Stimulated activated CD8-positive, alpha-beta memory T cell treated with anti-CD3 and anti-CD28 coated beads, Interleukin-4, amount 100 ng/mL, for 24 hours (primary cell): ENCODE measurements at regions not wholly inside any gene's neighbourhood (a gene's known extent, or its start where the extent isn't known, plus 50 kb on each side); places are given as distances from the start of the nearest gene placed in this dataset.
A peak's percentile ranks its signal among the peaks of the same experiment; 100 is the strongest.

Experiments used
- DNase-seq: peaks from one replicate; pipeline ENCODE4 v3.0.0-alpha.2; 2020; ENCODE audit warnings: low read depth

DNA sequence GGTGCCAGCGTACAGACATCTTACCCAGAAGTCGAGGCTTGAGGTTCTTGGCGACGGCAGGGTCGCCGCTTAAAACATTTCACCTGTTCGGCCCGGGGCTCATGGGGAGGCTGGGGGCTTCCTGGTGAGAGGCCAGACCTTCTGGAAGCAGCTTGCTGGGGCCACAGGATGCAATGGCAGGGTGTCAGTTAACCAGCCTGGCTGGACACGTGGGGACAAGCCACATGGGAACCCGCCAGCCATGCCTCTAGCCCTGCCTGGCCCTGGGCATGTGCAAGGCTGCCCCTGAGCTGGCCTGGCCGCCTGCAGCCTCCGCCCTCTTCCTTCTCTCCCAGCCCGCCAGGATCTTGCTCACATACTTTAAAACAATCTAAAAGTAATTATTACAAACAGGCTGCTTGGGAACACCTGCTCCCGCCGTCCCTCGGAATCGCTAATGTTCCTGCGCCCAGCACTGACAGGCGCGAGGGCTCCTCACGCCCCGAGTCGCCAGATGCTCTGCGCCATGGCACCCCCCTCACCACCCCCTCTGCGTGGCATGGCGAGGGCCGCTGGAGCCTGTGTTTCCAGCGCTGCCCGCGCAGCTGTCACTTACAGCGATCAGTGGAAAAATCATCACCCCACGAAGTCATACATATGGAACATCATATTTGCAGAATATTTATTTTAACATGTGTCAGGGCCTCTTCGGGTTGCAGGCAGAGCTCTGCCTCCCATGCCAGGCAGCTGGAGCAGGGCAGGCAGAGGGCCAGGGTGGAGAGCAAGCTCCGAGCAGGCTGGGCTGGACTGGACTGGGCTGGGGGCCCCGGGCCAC is 188.7 kb upstream of the GSE1 start:
- DNase-seq: no peak

DNA sequence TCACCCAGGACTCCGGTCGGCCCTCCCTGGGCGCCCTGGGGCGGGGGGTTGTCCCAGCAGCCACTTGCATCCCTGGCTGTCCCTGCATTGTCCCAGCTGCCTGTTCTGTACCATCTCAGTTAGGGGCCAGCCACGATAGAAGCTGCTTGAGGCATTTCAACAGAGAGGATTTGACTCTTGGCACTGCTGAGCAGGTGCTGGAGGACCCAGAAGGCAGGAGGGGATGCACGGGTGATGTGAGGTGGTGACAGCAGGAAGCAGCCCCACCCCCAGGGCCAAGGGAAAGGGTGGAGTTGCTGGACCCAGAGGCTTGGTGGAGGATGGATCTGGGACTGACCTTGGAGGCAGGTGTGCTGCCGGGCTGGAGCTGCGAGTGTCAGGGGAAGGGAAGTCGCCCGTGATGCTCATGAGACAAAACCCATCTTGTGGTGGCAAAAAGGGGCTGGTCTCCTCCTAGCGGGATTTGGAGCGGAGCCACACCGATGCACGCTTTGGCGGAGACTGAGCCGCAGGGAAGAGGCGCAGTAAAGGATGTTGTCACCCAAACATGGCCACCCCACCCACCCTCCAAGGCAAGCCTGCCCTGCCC is 188.0 kb upstream of the GSE1 start:
- DNase-seq: no peak

DNA sequence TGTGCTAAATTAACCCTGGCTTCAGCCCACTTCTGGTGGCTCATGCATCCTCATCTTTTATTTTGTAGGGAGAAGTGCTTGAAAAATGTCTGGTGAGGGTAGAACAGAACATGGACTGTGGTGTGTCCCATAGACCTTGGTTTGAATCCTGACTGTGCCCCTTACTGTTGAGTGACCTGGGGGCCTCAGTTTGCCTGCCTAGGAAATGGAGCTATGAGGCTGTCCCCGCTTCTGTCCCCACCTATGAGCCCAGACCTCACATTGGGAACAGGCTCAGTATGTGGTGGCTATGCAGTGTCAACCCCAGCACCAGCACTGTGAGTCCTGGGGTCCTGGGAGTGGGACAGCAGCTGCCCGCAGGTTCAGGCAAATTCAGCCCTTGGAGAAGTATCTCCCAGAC is 186.3 kb upstream of the GSE1 start:
- DNase-seq: no peak

DNA sequence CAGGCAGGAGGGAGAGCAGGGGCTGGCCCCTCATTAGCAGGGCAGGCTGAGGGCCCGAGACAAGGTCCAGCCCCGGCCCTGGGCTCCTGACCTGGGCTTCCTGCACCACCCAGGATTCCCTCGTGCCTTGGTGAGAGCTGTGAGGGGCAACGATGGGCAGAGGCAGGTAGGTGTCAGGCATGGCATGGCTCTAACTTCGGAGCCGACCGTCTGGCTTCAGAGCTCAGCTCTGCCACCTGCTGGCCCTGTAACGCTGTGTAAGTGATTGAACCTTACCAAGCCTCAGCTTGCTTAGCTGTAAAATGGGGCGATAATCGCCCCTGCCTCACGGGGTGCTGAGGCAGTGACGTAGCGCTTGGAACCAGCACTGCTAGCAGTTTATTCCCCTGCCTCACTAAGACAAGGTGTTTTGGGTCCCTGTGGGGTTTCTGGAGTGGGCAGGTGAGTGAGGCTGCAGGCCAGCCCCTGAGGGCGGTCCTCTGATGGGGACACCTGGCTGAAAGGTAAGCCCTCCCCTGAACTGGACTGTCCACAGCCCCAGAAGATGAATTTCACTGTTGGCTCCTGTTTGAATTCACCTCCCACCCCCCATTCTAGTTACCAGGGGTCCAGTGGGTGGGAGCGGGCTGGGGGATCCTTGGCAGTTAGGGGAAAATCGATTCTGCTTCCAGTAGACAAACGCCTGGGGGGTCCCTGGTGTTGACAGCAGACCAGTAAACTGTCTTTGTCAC is 184.8 kb upstream of the GSE1 start:
- peak; percentile 42 for DNase-seq

DNA sequence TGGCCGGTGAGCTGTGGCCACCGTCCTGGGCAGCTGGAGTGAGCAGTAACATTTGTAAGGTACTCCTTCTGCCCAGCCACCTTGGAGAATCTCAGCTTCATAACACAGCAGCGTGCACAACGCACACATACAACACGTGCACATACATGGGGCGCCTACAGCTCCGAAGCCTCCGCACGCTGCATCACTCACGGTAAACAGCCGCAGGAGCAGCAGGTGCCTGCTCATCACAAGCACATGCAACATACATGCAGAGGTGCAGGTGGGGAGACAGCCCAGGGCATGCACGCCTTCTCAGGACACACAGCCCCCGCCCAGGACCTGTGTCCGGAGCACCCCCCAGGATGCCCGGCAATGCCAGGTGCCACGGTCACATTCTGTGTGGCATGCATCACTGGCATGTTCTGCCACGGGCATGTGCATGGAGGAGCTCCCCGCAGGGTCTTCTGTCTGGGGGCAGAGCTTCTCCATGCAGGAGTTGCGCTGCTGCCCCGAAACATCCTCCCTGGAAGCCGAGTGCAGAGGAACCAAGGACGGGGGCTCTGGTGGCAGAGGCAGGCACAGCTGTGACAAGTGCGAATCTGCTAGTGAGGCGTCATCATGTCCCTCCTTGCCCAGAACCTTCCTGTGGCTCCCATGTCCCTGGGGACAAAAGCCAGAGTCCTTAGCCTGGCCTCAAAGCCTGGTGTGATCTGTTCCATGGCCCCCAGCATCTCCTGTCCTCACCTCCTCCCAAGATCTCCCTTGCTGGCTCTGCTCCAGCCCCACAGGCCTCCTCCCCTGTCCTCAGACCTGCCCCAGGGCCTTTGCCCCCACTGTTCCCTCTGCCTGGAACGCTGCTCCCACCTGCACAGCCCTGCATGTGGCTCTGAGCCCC is 184.0 kb upstream of the GSE1 start:
- no peak for DNase-seq

DNA sequence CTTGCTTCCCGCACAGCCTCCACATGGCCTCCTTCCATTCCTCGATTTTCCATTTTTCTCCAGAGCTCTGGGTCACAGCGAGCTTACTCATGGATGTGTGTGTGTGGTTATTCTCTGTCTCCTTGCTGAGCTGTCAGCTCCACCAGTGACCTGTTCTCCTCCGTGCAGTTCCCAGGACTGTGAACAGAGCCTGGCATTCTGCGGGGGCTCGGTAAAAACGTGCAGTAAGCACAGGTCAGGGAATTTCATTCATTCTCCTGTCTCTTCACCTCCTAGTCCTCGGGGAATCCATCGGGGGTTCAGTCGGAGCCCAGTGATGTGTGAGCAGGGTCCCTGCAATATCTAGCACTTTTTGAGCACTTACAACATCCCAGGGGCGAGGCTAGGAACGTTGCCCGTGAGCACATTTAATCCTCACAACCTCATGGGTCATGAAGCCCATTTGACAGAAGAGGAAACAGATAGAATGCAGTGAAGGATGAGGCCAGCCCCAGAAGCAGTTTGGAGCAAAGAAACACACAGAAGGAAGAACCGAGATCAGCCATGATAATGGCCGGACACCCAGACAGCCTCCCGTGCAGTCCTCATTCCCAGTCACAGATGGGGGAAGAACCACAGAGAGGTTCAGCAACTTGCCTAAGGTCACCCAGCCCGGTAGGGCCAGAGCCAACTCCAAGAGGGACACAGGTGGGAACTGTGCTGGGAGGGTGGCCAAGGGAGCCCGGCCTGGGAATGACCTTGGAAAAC is 183.2 kb upstream of the GSE1 start:
- no peak for DNase-seq

DNA sequence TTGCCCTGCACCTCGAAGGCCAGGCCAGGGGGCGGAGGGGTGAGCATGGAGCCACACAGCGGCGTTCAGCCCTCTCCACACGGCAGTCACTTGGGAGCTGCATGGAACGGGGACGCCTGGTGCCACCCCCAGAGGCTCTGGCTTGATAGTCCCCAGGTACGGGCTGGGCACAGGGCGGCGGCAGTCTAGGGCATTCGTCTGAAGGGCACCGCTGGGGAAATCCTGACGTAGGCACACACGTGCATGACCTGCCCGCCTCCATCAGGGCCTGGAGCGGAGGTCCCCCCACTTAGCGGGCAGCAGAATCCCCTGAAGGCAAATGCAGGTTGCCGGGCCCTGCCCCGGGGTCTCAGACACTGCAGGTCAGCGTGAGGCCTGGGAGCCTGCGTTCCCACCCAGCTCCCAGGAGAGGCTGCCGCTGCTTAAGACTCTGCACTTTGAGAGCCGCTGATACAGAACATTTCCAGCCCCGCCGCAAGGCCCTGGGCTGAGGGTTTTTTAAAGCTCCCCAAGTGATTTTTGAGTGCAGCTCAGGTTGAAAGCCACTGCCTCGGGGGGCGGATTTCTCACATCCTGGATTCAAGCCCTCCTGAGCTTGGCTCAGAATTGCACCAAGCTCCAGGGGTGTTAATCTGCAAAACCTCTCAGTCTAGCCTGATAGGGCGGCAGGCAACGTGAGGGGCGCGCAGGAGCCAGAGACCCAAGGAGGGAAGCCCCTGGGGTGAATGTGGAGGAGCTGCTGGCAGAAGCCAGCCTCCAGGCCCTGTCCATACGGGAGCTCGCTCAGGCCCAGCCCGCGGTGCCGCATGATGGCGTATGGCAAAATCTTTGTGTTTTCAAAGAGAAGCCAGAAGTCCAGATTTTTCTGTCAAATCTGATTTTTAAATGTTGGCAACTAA is 182.3 kb upstream of the GSE1 start:
- DNase-seq: no peak

DNA sequence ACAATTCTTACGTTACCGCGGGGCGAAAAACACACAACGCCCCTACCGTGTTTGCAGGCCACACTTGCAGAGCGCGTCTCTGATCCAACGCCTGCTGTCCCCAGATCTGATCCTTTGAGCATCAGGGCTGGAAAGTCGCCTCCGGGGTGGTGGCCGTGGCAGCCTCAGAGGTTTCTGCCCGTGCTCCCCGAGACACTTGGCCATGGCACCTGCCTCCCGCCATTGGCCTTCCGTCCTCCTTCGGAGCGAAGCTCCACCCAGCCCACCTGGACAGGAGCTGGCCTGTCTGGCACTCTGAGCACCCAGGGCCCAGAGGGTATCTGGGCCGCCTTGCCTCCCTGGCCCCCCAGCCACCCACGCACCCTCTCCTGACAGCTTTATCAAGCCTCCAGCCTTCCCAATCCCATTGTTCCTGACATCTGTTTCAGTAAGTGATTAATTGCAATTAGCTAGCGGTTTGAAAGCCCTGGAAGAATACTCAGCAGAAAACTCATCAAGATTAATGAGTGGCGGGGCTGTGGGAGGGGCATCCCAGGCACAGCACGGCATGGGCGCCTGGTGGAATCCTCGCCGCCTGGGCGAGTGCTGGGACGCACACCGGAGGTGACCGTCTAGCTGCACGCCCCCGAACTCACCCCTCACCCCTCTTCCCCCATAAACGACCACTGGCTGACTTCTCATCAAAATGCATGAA is 181.5 kb upstream of the GSE1 start:
- DNase-seq: no peak

DNA sequence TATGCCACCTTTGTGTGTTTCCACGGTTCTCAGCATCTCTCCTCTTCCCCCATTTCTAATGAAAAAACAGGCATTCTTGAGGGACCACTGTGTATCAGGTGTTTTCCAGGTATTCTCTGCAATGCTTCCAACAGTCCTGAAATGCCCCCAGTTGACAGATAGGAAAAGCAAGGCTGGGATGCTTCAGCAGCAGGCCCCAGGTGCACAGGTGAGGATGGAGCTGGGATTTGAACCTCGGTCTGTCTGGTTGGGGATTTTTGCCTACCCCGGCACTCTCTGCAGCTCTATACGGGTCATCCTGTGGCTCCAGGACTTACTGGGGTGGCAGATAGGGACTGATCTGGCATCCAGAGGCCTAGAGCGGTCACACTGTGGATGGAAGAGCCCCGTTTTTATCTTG is 180.5 kb upstream of the GSE1 start:
- no peak for DNase-seq

DNA sequence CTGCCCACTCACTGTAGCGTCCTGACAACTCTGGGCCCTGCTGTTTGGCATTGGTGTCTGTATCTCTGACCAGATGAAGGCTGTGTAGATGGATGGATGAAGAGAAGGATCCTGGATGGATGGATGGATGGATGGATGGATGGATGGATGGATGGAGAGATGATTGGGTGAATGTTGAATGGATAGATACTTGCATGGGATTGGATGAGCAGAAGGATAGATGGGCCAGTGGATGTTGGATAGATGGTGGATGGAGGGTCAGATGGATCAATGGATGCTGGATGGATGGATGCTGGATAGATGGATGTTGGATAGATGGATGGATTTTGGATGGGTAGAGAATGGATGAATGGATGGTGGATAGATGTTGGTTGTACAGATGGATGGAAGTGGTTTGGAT is 179.6 kb upstream of the GSE1 start:
- no peak for DNase-seq

DNA sequence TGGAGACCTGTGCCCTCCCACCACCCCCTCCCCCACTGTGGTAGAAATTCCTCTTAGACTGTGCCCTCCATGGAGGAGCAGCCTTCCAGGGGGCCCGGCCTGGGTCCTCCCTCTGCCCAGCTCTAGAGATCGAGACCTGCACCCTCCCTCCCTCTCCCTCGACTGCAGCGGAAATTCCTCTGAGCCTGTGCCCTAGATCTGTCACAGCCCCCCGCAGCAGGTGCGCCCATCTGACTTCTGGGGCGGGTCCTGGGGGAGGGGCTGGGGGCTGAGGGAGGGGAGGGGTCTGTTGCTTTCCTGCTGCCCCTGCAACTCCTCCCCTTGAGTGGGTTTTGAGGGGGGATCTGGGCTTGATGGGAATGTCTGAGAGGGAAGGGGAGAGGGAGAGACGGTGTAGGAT is 177.8 kb upstream of the GSE1 start:
- no peak for DNase-seq

DNA sequence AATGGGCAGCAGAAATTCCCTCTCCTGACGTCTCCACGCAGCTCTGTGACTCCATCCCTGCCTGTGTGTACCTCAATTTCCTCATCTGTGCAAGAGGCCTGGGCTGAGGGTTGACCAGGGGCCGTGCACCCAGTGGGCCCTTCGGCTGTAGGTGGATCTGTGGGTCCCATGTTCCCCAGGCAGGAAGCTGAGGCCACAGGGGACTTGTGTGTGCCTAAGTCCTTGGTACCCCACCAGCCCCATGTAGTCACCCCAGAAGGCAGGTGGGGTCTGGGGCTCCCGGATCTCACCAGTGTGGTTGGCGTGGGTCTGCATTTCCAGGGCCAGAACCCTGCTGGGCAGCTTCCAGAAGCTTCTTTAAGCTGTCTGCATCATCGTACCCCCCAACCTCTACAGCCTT is 177.4 kb upstream of the GSE1 start:
- no peak for DNase-seq

DNA sequence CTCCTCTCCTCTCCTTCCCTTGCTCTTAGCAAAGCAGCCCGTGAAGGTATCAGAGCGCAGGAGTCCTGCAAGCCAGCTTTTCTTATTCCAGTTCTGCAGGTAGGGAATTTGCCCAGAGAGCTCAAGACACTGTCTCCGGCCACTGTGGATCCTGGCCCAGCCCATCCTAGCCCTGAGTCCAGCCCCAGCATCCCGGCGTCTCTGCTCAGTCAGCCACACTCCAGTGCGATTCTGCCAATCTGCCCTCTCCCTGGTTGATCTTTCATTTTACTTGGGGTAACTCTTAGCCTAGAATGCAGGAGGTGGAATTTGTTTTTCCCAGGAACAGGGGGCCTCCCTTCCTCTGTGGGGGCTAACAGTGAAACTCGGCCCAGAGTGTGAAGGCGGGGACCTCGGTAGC is 176.9 kb upstream of the GSE1 start:
- DNase-seq: no peak

DNA sequence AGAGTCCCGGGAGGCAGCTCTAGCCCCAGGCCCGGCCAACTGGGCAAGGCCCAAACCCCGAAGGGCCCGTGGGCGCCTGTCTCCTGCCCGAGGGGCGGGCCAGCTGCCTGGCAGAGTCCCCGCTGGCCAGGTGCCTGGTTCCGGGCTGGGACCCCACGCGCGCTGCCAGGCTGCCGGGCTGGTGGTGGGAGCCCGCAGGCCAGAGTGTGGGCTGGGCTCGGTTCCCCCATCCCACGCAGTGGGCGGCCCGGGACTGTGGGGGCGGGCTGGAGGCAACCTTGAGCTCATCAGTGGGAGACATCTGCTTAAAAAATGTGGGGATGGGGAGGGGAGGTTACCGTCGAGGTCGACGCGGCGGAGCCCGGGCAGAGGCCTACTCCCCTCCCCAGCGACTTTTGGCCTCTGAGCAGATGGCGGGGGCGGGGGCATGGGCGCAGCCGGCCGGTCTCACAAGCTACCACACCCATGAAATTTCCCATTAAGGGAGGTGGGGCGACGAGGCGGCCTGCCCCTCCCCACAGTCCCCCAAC is 176.4 kb upstream of the GSE1 start:
- DNase-seq: no peak

DNA sequence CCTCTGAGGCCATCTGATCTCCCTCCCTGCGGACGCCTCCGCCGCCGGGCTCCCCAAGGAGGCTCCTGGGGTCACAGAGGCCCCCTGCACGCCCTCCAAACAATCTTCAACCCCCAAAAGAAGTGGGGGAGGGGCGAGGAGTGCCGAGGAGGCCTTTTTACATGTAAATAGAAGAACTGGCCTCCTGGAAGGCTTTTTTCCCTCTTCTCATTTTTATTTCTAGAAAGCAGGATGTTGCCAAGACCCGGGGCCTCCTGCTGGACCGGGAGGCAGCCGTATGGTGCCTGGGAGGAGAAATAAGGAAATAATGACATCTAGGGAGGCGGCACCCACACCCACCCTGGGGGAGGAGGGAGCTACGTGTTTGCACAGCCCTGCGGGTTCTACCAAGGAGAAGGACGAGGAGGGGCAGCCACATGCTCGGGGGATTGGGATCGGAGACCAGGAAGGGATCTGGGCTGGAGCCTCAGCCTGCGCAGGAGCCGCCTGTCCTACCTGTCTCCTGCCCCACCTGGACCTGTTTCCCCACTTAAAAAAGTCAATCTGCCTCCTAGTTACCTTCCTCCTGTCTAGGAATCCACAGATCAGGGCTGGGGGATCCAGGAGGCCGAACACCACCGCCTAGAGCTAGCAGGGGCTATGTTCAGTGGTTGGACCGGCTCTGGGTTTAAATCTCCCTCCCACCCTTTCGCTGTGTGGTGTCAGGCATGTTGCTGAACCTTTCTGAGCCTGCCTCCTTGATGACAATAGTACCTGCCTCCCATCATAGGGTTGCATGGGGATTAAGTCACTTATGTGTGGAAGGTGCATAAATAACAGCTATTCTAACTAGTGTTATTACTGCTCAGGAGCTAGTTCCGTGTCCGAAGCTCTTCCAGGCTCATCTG is 175.7 kb upstream of the GSE1 start:
- no peak for DNase-seq

DNA sequence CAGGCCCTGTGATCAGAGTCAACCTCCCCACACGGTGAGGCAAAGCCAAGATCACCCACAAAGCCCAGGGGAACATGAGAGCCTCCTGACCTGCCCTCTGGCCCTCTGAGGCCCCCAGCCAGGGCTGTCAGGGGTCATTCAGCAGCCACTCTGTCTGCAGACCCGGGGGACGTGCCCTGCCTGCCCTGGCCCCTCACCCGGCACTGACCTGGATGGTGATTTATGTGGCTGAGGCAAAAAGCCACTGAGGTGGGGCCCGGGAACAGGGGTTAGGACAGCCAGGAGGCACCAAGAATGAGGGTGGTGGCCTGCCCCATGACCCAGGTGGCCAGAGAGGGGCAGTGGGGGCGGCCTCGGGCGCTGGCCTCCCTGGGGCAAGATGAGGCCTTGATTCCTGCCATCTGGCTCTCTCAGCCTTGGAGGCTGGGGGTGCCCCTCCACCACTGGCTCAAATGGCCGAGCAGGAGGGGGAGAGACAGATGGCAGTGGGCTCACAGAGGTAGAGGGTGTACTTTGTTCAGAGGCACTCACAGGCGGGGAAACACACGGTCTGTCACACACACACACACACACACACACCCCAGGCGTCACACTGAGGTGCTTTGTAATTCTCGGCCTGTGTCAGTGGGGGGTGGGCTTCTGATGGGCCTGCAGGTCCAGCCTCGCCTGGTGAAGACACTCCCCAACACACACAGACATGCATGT is 174.0 kb upstream of the GSE1 start:
- no peak for DNase-seq

DNA sequence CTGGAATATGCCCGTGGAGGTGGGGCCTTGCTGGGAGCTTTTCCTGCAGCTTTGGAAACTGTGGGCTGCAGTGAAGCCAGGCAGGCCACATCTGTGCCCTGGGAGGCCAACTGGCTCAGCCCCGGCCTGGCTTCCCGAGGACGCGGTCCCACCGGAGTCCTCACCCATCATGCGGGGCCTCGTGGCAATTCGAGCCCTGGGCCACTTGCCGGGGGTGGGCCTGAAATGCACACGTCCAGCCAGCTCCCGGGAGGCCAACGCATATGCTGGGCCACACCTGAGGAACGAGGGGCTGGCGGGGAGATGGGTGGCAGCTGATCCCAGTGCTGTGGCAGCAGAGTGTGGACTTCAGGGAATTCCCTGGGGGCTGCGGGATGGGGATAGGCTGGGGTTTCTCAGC is 172.4 kb upstream of the GSE1 start:
- no peak for DNase-seq
